CD4-positive, CD25-positive, alpha-beta regulatory T cell (primary cell): ENCODE measurements at regions not wholly inside any gene's neighbourhood (a gene's known extent, or its start where the extent isn't known, plus 50 kb on each side); places are given as distances from the start of the nearest gene placed in this dataset.

ENCODE experiments used
- ATAC-seq, 2 donors: fragments of 150-1000 bp; cut with Tn5 transposase; one replicate each; pipeline ENCODE4 v1.10.0; 2021; ENCODE audit warnings: low read depth in 2 of 2, moderate number of reproducible peaks in 2 of 2, moderate library complexity in 1 of 2
- DNase-seq, 3 donors: peaks; one replicate each; pipeline versions ENCODE4 v3.0.0 to v3.0.0-alpha.2; 2012 to 2022; ENCODE audit warnings: mixed read lengths in 1 of 3
- H3K27ac ChIP-seq: one replicate; pipeline ENCODE4 v1.7.0; 2013; ENCODE audit warnings: mild to moderate bottlenecking, low read length; ENCODE audit not compliant: insufficient read depth, poor library complexity, severe bottlenecking
- H3K27me3 ChIP-seq: one replicate; pipeline ENCODE4 v1.7.0; 2013; ENCODE audit warnings: low read length; ENCODE audit not compliant: control insufficient read depth, insufficient read depth
- H3K36me3 ChIP-seq: one replicate; pipeline ENCODE4 v1.7.0; 2013; ENCODE audit warnings: mild to moderate bottlenecking, low read length, moderate library complexity; ENCODE audit not compliant: control insufficient read depth, insufficient read depth
- H3K4me1 ChIP-seq: 2 replicates; pipeline ENCODE4 v1.7.0; 2013; ENCODE audit warnings: mild to moderate bottlenecking, low read length; ENCODE audit not compliant: insufficient read depth, control insufficient read depth, poor library complexity, severe bottlenecking
- H3K4me3 ChIP-seq: one replicate; pipeline ENCODE4 v1.7.0; 2013; ENCODE audit warnings: low read depth, mild to moderate bottlenecking, low read length, moderate library complexity
- H3K9me3 ChIP-seq, 2 experiments: 1 replicate in 1 of 2; 2 replicates in 1 of 2; pipeline ENCODE4 v1.7.0; 2013; ENCODE audit warnings: low read length in 2 of 2, mild to moderate bottlenecking in 1 of 2, moderate library complexity in 1 of 2; ENCODE audit not compliant: control insufficient read depth in 2 of 2
- H3K27ac Mint-ChIP-seq, 3 donors: one replicate each; pipeline ENCODE4 v1.8.0; 2020 to 2022; ENCODE audit warnings: mild to moderate bottlenecking in 3 of 3, mixed read lengths in 3 of 3, moderate library complexity in 2 of 3
- H3K27me3 Mint-ChIP-seq: one replicate; pipeline ENCODE4 v1.8.0; 2022; ENCODE audit warnings: mild to moderate bottlenecking, mixed read lengths
- H3K36me3 Mint-ChIP-seq: one replicate; pipeline ENCODE4 v1.8.0; 2020; ENCODE audit warnings: mixed read lengths
- H3K4me1 Mint-ChIP-seq, 4 donors: one replicate each; pipeline ENCODE4 v1.8.0; 2020 to 2022; ENCODE audit warnings: mixed read lengths in 4 of 4, mild to moderate bottlenecking in 1 of 4
- H3K4me3 Mint-ChIP-seq, 4 donors: one replicate each; pipeline ENCODE4 v1.8.0; 2020 to 2022; ENCODE audit warnings: mild to moderate bottlenecking in 4 of 4, mixed read lengths in 4 of 4, moderate library complexity in 3 of 4
- H3K9me3 Mint-ChIP-seq, 7 donors: one replicate each; pipeline ENCODE4 v1.8.0; 2020 to 2022; ENCODE audit warnings: mixed read lengths in 7 of 7, mild to moderate bottlenecking in 3 of 7, moderate library complexity in 2 of 7

DNA sequence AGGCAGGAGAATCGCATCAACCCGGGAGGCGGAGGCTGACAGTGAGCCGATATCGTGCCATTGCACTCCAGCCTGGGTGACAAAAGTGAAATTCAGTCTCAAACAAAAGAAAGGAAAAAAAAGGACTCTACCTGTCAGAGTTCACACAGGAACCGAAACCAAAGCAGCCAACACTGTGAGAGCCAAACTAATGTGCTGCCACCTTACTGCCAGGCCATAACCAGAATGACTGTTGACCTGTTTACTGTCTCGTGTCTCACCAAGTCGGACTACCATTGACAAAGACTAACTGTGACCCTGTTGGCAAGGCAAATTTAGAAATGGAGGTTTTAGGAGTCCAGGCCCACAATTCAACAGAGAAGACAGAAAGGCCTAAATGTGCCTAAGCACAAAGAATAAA is 112.4 kb downstream of the ANXA2R start:
- Histone ChIP-seq H3K4me1 (no peaks in the 10 kb centered on the region), H3K27ac (no peak overlapping the region), H3K9me3 (no peaks in the 10 kb centered on the region), H3K27me3 (no peaks in the 10 kb centered on the region), H3K4me3 (no peak overlapping the region), H3K36me3 (no peaks in the 10 kb centered on the region)
- H3K4me3 Mint-ChIP-seq = no peak overlapping the region
- peaks cover 7% of the 10 kb centered on the region for H3K27me3 Mint-ChIP-seq
- peaks cover 0 to 5% (median 0%) of the 10 kb centered on the region in 4 donors for H3K4me1 Mint-ChIP-seq
- H3K36me3 Mint-ChIP-seq = peaks cover 9% of the 10 kb centered on the region
- ATAC-seq = no peak
- H3K9me3 Mint-ChIP-seq = peaks cover 0 to 5% (median 0%) of the 10 kb centered on the region in 7 donors
- no peak overlapping the region for H3K27ac Mint-ChIP-seq
- DNase-seq = no peak

DNA sequence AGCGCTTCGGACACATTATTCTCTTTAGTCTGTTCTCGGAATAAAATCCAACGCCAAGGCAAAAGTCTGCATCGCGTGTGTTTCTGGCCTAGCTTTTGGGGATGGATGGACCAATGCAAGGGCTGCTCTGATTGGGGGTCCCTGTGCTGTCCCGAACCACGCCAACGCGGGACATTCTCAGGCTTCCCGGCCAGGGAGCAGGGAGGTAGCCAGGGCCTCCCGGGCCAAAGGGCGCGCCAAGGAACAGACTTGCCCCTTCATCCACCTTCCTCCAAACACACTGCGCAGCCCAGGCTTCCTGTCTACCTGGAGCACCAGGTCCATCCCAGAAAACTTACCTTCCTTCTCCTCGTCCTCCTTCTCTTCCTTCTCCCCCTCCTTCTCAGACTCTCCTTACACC is 113.0 kb upstream of the SELENOP start:
- Mint-ChIP-seq H3K4me1 (peaks cover 0 to 2% (median 0%) of the 10 kb centered on the region in 4 donors), H3K27ac (no peak overlapping the region), H3K9me3 (peaks cover 0 to 3% (median 0%) of the 10 kb centered on the region in 7 donors), H3K4me3 (no peak overlapping the region), H3K36me3 (peaks cover 8% of the 10 kb centered on the region), H3K27me3 (peaks cover 6% of the 10 kb centered on the region)
- DNase-seq = no peak
- no peak for ATAC-seq
- H3K27ac ChIP-seq = no peak overlapping the region
- H3K36me3 ChIP-seq = no peaks in the 10 kb centered on the region
- no peak overlapping the region for H3K4me3 ChIP-seq
- H3K9me3 ChIP-seq = no peaks in the 10 kb centered on the region
- no peaks in the 10 kb centered on the region for H3K4me1 ChIP-seq
- no peaks in the 10 kb centered on the region for H3K27me3 ChIP-seq

DNA sequence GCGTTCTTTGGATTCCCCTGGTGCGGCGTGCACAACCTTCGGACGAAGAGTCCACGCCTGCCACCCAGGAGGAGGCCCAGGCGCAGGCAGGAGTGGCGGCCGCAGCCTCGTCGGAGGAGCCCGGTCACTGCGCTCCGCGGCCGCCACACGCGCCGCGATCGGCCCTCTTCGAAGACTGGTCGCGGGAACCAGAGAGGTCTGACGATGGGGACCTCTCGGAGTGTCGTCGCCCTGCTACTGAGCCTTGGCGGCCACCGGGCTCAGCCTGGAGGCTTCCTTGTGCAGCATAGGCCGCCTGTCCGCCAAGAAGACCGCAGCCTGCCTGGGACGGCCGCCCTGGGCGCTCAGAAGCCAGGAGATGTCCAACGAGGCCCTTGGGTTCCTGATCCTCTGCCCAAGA is 112.5 kb upstream of the SELENOP start:
- no peak for DNase-seq
- peaks cover 3% of the 10 kb centered on the region for H3K36me3 Mint-ChIP-seq
- H3K27ac Mint-ChIP-seq = no peak overlapping the region

DNA sequence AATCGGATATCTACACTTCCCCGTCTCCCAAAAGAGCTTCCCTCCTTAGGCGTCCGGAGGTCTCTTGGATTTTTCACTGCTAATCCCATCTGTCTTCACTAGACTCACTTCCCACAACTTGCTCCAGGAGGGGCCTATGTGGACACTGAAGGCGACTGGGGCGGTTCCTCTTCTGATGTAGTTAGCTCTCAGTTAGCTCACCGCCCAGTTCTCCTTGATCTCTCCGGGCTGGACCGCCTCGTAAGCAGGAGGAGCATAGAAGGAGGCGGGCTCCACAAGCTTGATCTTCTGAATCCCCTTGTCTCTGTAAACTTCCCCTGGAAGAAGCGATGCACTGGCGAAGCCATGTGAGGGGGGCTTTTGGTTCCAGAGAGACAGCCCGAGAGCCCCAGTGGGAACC is 112.0 kb upstream of the SELENOP start:
- peaks cover 0 to 2% (median 0%) of the 10 kb centered on the region in 4 donors for H3K4me1 Mint-ChIP-seq
- no peak for ATAC-seq
- H3K27me3 ChIP-seq = no peaks in the 10 kb centered on the region
- H3K4me3 ChIP-seq = no peak overlapping the region
- H3K9me3 Mint-ChIP-seq = peaks cover 0 to 3% (median 0%) of the 10 kb centered on the region in 7 donors
- H3K27ac Mint-ChIP-seq = no peak overlapping the region
- peaks cover 6% of the 10 kb centered on the region for H3K27me3 Mint-ChIP-seq
- no peaks in the 10 kb centered on the region for H3K9me3 ChIP-seq
- no peak overlapping the region for H3K27ac ChIP-seq
- DNase-seq = no peak
- no peaks in the 10 kb centered on the region for H3K4me1 ChIP-seq
- no peaks in the 10 kb centered on the region for H3K36me3 Mint-ChIP-seq
- H3K4me3 Mint-ChIP-seq = no peak overlapping the region
- no peaks in the 10 kb centered on the region for H3K36me3 ChIP-seq

More for the DNA sequence above, 112.5 kb upstream of the SELENOP start:
- H3K27me3 Mint-ChIP-seq = peaks cover 6% of the 10 kb centered on the region
- H3K4me3 ChIP-seq = no peak overlapping the region
- peaks cover 0 to 3% (median 0%) of the 10 kb centered on the region in 7 donors for H3K9me3 Mint-ChIP-seq
- no peaks in the 10 kb centered on the region for H3K4me1 ChIP-seq
- no peak overlapping the region for H3K4me3 Mint-ChIP-seq
- H3K36me3 ChIP-seq = no peaks in the 10 kb centered on the region
- peaks cover 0 to 2% (median 0%) of the 10 kb centered on the region in 4 donors for H3K4me1 Mint-ChIP-seq
- no peaks in the 10 kb centered on the region for H3K9me3 ChIP-seq
- no peak overlapping the region for H3K27ac ChIP-seq
- ATAC-seq = no peak
- no peaks in the 10 kb centered on the region for H3K27me3 ChIP-seq

DNA sequence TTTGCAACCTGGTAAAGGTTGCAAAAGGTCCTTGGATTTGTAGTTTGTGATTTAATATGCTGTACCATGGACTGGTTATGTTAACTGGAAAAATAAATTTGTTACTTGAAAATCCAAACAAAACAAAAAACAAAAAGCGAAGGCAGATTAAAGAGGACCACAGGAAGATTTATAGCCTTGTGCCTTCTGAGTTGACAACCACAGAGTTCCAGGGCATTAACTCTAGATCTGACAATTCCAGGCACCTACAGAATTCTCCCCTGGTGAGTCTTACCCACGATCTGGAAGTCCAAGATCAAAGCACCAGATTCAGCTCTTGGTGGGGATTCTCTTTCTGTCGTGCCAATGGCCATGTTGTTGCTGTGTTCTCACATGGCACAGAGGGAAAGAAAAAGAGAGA is 107.9 kb upstream of the SELENOP start:
- Mint-ChIP-seq H3K27me3 (no peaks in the 10 kb centered on the region), H3K36me3 (peaks cover 3% of the 10 kb centered on the region), H3K27ac (no peak overlapping the region), H3K9me3 (peaks cover 0 to 3% (median 0%) of the 10 kb centered on the region in 7 donors), H3K4me3 (no peak overlapping the region), H3K4me1 (peaks cover 0 to 2% (median 0%) of the 10 kb centered on the region in 4 donors)
- Histone ChIP-seq H3K4me1 (no peaks in the 10 kb centered on the region), H3K36me3 (no peaks in the 10 kb centered on the region), H3K4me3 (no peak overlapping the region), H3K9me3 (no peaks in the 10 kb centered on the region), H3K27me3 (no peaks in the 10 kb centered on the region), H3K27ac (no peak overlapping the region)
- ATAC-seq (no peak), DNase-seq (no peak)

DNA sequence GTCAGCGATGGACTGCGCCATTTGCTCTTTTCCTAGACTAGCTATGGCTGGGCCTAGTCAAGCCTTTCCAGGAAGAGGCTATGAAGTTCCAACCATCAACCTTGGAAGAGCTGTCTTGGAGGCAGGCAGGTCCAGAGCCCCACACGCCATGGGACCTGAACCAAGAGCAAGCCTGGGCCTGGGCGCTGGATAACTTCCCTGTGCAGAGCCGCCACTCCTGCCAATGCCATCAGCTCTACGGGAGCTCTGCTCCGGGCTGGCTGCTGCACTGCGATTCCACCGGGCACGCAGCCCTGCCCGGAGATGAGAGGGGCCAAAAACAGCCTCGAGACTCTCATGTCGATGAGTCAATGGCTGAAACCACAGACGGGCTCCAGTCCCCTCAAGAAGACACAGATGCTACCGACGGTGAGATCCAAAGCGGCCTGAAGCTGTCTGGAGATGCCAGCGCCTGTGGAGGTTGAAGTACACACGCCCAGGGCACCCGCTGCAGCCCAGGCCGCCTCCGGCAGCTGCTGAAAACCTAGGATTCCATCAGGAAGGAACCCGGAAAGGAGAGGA is 103.7 kb upstream of the SELENOP start:
- Mint-ChIP-seq H3K27ac (no peak overlapping the region), H3K4me1 (peaks cover 0 to 12% (median 5%) of the 10 kb centered on the region in 4 donors), H3K27me3 (no peaks in the 10 kb centered on the region), H3K9me3 (no peaks in the 10 kb centered on the region), H3K4me3 (no peak overlapping the region), H3K36me3 (peaks cover 3% of the 10 kb centered on the region)
- Histone ChIP-seq H3K36me3 (no peaks in the 10 kb centered on the region), H3K4me3 (no peak overlapping the region), H3K27me3 (no peaks in the 10 kb centered on the region), H3K27ac (no peak overlapping the region), H3K4me1 (no peaks in the 10 kb centered on the region), H3K9me3 (no peaks in the 10 kb centered on the region)
- no peak for ATAC-seq
- DNase-seq = no peak

DNA sequence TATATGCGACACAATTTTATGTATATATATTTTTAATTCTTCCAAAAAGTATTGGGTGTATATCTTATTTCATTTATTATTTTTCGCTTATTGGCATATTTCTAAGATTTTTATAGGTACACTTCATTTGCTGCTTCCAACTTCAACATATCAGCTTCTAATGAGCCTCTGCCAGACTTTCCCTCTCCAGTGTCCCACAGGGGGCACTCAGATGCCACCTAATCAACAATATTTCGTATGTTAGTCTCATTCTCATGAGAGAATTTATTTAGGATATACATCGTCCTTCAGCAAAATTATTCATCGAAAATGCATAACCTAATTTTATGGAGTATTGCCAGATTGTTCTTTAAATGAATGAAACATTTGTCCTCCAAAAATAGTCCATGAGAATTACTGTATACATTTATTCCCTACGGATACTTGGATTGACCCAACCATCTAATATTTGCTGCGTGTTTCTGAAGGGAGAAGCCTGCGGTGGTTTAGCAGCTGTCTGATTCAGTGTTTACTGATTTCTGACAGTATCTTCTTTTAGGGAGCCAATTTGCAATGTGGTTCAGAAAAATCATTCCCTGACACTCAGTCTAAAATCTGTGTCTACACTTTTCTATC is 100.6 kb upstream of the SELENOP start:
- peak overlapping the region in 1 of 3 donors; percentile 37 for H3K27ac Mint-ChIP-seq
- Histone ChIP-seq H3K27me3 (peaks cover 5% of the 10 kb centered on the region), H3K4me1 (peaks cover 11% of the 10 kb centered on the region), H3K9me3 (no peaks in the 10 kb centered on the region), H3K27ac (no peak overlapping the region), H3K36me3 (no peaks in the 10 kb centered on the region), H3K4me3 (no peak overlapping the region)
- H3K27me3 Mint-ChIP-seq = peaks cover 12% of the 10 kb centered on the region
- ATAC-seq (peak; percentile 36 to 38), DNase-seq (peak; percentile 28 to 67 (median 63))
- no peaks in the 10 kb centered on the region for H3K36me3 Mint-ChIP-seq
- no peaks in the 10 kb centered on the region for H3K9me3 Mint-ChIP-seq
- H3K4me1 Mint-ChIP-seq = peaks cover 10 to 18% (median 15%) of the 10 kb centered on the region in 4 donors
- H3K4me3 Mint-ChIP-seq = no peak overlapping the region
